HepG2 (cell line): ENCODE measurements at regions not wholly inside any gene's neighbourhood (a gene's known extent, or its start where the extent isn't known, plus 50 kb on each side); places are given as distances from the start of the nearest gene placed in this dataset.

Experiments
- KMT2A ChIP-seq: sonication (generic); formaldehyde crosslinking; IDR thresholded peaks from 2 replicates; pipeline ENCODE4 v1.4.0; 2020; ENCODE audit warnings: missing genetic modification reagents
- MAFG ChIP-seq: sonication (generic); formaldehyde crosslinking; IDR thresholded peaks from 2 replicates; pipeline ENCODE4 v1.5.1; 2020; ENCODE audit warnings: mild to moderate bottlenecking, missing genetic modification reagents
- MBD4 ChIP-seq: IDR thresholded peaks from 2 replicates; pipeline ENCODE4 v1.6.1; 2012; ENCODE audit warnings: low read length, inconsistent platforms, borderline replicate concordance
- ONECUT2 ChIP-seq: sonication (generic); formaldehyde crosslinking; IDR thresholded peaks from 2 replicates; pipeline ENCODE4 v1.4.0; 2020; ENCODE audit warnings: missing genetic modification reagents
- POGZ ChIP-seq: sonication (generic); formaldehyde crosslinking; IDR thresholded peaks from 2 replicates; pipeline ENCODE4 v1.4.0; 2020; ENCODE audit warnings: mild to moderate bottlenecking, missing genetic modification reagents
- SIN3A ChIP-seq: IDR thresholded peaks from 2 replicates; pipeline ENCODE4 v1.6.1; 2011; ENCODE audit warnings: low read depth, mild to moderate bottlenecking, control low read depth, low read length, borderline replicate concordance
- ZNF224 ChIP-seq: sonication (generic); formaldehyde crosslinking; IDR thresholded peaks from 2 replicates; pipeline ENCODE4 v1.5.0; 2020; ENCODE audit warnings: mild to moderate bottlenecking, missing genetic modification reagents
- ZNF446 ChIP-seq: sonication (generic); formaldehyde crosslinking; IDR thresholded peaks from 2 replicates; pipeline ENCODE4 v1.5.0; 2020; ENCODE audit warnings: mild to moderate bottlenecking, missing genetic modification reagents
- ZSCAN9 ChIP-seq: IDR thresholded peaks from 2 replicates; pipeline ENCODE4 v1.6.1; 2016; ENCODE audit warnings: borderline replicate concordance
- TF ChIP-seq, protein P1 (sequence below): sonication (generic); formaldehyde crosslinking; IDR thresholded peaks from 2 replicates; pipeline ENCODE4 v1.5.0; 2020; ENCODE audit warnings: mild to moderate bottlenecking, missing genetic modification reagents
- TF ChIP-seq, protein P2 (sequence below): sonication (generic); formaldehyde crosslinking; IDR thresholded peaks from 2 replicates; pipeline ENCODE4 v1.8.1; 2023; ENCODE audit warnings: mild to moderate bottlenecking, moderate library complexity, missing genetic modification reagents
- TF ChIP-seq, protein P3 (sequence below): sonication (generic); formaldehyde crosslinking; IDR thresholded peaks from 2 replicates; pipeline ENCODE4 v1.9.0; 2021; ENCODE audit warnings: missing genetic modification reagents, borderline replicate concordance
- TF ChIP-seq, protein P4 (sequence below): sonication (generic); formaldehyde crosslinking; IDR thresholded peaks from 2 replicates; pipeline ENCODE4 v1.5.0; 2020; ENCODE audit warnings: missing genetic modification reagents
- TF ChIP-seq, protein P5 (sequence below): sonication (generic); formaldehyde crosslinking; IDR thresholded peaks from 2 replicates; pipeline ENCODE4 v1.4.0; 2020; ENCODE audit warnings: missing genetic modification reagents
- TF ChIP-seq, protein P6 (sequence below): sonication (generic); formaldehyde crosslinking; IDR thresholded peaks from 2 replicates; pipeline ENCODE4 v1.4.0; 2020; ENCODE audit warnings: missing genetic modification reagents; ENCODE audit errors: not compliant biosample characterization

DNA sequence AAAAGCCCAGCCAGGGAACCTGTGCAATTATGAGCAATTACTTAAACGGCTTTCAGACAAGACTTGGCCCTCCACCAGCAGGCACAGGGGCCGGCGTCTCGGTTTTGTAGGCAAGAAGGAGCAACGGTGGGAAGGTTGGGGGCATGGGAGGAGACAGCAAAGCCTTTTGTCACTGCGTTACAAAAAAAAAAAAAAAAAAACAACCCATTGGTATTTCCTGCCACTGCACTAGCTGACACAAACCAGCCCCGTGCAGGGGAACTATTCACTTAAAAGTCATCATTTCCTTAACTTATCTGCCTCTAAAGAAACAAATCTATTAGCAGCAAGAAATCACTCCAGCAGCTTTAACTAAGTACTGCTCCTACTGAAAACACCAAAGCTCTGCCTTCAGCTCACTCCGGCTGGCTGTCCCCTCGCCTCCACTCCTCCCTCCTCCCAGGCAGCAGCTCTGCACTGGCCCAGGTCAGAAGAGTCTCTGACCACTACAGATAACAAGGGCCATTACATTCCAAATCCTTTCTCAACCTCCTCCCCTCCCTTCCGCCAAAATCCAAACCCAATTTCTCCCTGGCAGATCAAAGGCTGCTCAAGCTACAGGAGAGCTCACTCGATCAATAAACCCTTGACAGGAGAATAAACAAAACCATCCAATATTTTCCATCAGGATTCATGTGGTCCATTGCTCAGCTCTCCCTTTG lies 105.2 kb upstream of the CDKN3 start (continued):
- TF ChIP-seq, protein P1, sequence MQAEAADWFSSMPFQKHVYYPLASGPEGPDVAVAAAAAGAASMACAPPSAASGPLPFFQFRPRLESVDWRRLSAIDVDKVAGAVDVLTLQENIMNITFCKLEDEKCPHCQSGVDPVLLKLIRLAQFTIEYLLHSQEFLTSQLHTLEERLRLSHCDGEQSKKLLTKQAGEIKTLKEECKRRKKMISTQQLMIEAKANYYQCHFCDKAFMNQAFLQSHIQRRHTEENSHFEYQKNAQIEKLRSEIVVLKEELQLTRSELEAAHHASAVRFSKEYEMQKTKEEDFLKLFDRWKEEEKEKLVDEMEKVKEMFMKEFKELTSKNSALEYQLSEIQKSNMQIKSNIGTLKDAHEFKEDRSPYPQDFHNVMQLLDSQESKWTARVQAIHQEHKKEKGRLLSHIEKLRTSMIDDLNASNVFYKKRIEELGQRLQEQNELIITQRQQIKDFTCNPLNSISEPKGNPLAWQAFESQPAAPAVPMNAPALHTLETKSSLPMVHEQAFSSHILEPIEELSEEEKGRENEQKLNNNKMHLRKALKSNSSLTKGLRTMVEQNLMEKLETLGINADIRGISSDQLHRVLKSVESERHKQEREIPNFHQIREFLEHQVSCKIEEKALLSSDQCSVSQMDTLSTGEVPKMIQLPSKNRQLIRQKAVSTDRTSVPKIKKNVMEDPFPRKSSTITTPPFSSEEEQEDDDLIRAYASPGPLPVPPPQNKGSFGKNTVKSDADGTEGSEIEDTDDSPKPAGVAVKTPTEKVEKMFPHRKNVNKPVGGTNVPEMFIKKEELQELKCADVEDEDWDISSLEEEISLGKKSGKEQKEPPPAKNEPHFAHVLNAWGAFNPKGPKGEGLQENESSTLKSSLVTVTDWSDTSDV (CRISPR knock-in tag): no peak
- TF ChIP-seq, protein P2, sequence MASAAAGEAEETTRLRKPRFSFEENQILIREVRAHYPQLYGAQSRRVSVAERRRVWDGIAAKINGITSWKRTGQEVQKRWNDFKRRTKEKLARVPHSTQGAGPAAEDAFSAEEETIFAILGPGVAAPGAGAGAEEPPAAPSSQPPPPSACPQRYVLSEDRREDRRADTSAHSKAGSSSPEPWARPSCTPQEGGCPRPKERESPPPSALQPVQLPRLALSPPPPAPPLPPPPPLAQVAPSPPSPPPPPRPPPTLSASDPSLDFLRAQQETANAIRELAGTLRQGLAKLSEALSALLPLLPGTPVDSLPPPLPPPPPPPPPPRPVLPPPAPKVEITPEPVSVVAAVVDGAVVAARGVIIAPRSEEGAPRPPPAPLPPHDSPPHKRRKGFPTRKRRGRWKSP (CRISPR knock-in tag): peak; percentile 44; the same call in 1 of the 2 replicates
- TF ChIP-seq SIN3A (no peak), ZSCAN9 (CRISPR knock-in tag) (no peak), KMT2A (no peak), ZNF224 (CRISPR knock-in tag) (no peak), POGZ (CRISPR knock-in tag) (peak; percentile 92), MAFG (no peak), ZNF446 (CRISPR knock-in tag) (no peak), ONECUT2 (peak; percentile 99), MBD4 (no peak)
- TF ChIP-seq, protein P3, sequence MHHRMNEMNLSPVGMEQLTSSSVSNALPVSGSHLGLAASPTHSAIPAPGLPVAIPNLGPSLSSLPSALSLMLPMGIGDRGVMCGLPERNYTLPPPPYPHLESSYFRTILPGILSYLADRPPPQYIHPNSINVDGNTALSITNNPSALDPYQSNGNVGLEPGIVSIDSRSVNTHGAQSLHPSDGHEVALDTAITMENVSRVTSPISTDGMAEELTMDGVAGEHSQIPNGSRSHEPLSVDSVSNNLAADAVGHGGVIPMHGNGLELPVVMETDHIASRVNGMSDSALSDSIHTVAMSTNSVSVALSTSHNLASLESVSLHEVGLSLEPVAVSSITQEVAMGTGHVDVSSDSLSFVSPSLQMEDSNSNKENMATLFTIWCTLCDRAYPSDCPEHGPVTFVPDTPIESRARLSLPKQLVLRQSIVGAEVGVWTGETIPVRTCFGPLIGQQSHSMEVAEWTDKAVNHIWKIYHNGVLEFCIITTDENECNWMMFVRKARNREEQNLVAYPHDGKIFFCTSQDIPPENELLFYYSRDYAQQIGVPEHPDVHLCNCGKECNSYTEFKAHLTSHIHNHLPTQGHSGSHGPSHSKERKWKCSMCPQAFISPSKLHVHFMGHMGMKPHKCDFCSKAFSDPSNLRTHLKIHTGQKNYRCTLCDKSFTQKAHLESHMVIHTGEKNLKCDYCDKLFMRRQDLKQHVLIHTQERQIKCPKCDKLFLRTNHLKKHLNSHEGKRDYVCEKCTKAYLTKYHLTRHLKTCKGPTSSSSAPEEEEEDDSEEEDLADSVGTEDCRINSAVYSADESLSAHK: no peak
- TF ChIP-seq, protein P4, sequence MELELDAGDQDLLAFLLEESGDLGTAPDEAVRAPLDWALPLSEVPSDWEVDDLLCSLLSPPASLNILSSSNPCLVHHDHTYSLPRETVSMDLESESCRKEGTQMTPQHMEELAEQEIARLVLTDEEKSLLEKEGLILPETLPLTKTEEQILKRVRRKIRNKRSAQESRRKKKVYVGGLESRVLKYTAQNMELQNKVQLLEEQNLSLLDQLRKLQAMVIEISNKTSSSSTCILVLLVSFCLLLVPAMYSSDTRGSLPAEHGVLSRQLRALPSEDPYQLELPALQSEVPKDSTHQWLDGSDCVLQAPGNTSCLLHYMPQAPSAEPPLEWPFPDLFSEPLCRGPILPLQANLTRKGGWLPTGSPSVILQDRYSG (CRISPR knock-in tag): no peak
- TF ChIP-seq, protein P5, sequence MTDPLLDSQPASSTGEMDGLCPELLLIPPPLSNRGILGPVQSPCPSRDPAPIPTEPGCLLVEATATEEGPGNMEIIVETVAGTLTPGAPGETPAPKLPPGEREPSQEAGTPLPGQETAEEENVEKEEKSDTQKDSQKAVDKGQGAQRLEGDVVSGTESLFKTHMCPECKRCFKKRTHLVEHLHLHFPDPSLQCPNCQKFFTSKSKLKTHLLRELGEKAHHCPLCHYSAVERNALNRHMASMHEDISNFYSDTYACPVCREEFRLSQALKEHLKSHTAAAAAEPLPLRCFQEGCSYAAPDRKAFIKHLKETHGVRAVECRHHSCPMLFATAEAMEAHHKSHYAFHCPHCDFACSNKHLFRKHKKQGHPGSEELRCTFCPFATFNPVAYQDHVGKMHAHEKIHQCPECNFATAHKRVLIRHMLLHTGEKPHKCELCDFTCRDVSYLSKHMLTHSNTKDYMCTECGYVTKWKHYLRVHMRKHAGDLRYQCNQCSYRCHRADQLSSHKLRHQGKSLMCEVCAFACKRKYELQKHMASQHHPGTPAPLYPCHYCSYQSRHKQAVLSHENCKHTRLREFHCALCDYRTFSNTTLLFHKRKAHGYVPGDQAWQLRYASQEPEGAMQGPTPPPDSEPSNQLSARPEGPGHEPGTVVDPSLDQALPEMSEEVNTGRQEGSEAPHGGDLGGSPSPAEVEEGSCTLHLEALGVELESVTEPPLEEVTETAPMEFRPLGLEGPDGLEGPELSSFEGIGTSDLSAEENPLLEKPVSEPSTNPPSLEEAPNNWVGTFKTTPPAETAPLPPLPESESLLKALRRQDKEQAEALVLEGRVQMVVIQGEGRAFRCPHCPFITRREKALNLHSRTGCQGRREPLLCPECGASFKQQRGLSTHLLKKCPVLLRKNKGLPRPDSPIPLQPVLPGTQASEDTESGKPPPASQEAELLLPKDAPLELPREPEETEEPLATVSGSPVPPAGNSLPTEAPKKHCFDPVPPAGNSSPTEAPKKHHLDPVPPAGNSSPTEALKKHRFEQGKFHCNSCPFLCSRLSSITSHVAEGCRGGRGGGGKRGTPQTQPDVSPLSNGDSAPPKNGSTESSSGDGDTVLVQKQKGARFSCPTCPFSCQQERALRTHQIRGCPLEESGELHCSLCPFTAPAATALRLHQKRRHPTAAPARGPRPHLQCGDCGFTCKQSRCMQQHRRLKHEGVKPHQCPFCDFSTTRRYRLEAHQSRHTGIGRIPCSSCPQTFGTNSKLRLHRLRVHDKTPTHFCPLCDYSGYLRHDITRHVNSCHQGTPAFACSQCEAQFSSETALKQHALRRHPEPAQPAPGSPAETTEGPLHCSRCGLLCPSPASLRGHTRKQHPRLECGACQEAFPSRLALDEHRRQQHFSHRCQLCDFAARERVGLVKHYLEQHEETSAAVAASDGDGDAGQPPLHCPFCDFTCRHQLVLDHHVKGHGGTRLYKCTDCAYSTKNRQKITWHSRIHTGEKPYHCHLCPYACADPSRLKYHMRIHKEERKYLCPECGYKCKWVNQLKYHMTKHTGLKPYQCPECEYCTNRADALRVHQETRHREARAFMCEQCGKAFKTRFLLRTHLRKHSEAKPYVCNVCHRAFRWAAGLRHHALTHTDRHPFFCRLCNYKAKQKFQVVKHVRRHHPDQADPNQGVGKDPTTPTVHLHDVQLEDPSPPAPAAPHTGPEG (CRISPR knock-in tag): no peak
- TF ChIP-seq, protein P6, sequence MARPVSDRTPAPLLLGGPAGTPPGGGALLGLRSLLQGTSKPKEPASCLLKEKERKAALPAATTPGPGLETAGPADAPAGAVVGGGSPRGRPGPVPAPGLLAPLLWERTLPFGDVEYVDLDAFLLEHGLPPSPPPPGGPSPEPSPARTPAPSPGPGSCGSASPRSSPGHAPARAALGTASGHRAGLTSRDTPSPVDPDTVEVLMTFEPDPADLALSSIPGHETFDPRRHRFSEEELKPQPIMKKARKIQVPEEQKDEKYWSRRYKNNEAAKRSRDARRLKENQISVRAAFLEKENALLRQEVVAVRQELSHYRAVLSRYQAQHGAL (CRISPR knock-in tag): no peak
